ENCODE measurements at regions not wholly inside any gene's neighbourhood (a gene's known extent, or its start where the extent isn't known, plus 50 kb on each side); places are given as distances from the start of the nearest gene placed in this dataset.

- peaks cover 2% of the 10 kb centered on the region for H3K9me3 Mint-ChIP-seq (ENCODE audit: low read depth)
- peaks cover 8% of the 10 kb centered on the region for H3K27me3 Mint-ChIP-seq (ENCODE audit: low read depth)
- peaks cover 15% of the 10 kb centered on the region for H3K4me1 Mint-ChIP-seq (ENCODE audit: low read depth)
- H3K36me3 Mint-ChIP-seq (ENCODE audit: low read depth): no peaks in the 10 kb centered on the region
- H3K4me3 Mint-ChIP-seq (ENCODE audit: unreplicated experiment): no peak overlapping the region
- no peak for DNase-seq (ENCODE audit: low spot score)
- TF ChIP-seq CTCF (IDR thresholded peaks at IDR 0.05): no peak
- H3K27ac Mint-ChIP-seq (ENCODE audit: unreplicated experiment): no peak overlapping the region
These were observed 110.3 kb upstream of the RAB12 start for GRCh38 chr18:8498905-8499304.

GRCh38 chr18:8499810-8500675, 109.2 kb upstream of the RAB12 start:
- Mint-ChIP-seq H3K27ac (ENCODE audit: unreplicated experiment) (no peak overlapping the region), H3K36me3 (ENCODE audit: low read depth) (no peaks in the 10 kb centered on the region), H3K4me3 (ENCODE audit: unreplicated experiment) (no peak overlapping the region), H3K4me1 (ENCODE audit: low read depth) (peaks cover 15% of the 10 kb centered on the region), H3K9me3 (ENCODE audit: low read depth) (peaks cover 2% of the 10 kb centered on the region), H3K27me3 (ENCODE audit: low read depth) (peaks cover 2% of the 10 kb centered on the region)
- TF ChIP-seq CTCF (IDR thresholded peaks at IDR 0.05): no peak
- no peak for DNase-seq (ENCODE audit: low spot score)

DNA sequence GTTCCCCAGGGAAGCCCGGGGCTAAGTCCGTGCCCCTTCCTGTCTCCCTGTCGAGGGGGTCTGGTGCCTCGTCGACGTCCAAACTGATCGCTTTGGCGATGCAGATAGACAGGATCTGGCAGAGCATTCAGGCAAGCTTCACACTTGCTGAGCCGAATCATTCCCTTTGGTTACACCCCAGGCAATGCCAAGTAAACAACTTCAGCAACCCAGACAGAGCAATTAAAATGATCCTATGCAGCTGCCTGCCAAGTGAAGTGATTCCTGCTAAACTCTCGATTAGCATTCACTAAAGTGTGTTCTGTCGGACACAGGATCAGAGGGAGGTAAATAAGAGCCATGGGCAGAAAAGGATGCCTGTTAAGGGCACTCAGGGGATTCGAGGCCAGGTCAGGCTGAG, 108.2 kb upstream of the RAB12 start:
- TF ChIP-seq CTCF (IDR thresholded peaks at IDR 0.05): no peak
- Mint-ChIP-seq H3K27me3 (ENCODE audit: low read depth) (peaks cover 3% of the 10 kb centered on the region), H3K4me1 (ENCODE audit: low read depth) (peaks cover 13% of the 10 kb centered on the region), H3K27ac (ENCODE audit: unreplicated experiment) (no peak overlapping the region), H3K36me3 (ENCODE audit: low read depth) (no peaks in the 10 kb centered on the region), H3K9me3 (ENCODE audit: low read depth) (peaks cover 2% of the 10 kb centered on the region), H3K4me3 (ENCODE audit: unreplicated experiment) (no peak overlapping the region)
- DNase-seq (ENCODE audit: low spot score): no peak

DNA sequence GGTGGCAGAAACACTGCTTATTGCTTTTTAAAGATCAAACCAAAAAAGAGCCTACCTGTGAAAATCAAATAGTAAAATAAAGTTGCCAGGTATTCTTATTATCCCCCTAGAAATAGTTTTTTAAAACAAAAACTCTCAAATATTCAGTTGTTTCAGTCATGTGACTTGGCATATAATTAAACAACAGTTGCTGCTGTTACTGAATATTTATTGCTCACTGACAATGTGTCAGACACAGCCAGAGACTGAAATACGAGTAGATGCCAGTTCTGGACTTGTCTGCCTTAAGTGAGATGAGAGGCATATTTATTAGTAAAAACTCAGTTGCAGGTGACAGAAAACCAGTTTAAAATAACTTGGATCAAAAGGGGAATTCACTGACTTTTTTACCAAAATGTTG, 106.0 kb upstream of the RAB12 start:
- peaks cover 2% of the 10 kb centered on the region for H3K9me3 Mint-ChIP-seq (ENCODE audit: low read depth)
- no peak overlapping the region for H3K27ac Mint-ChIP-seq (ENCODE audit: unreplicated experiment)
- H3K4me3 Mint-ChIP-seq (ENCODE audit: unreplicated experiment): no peak overlapping the region
- DNase-seq (ENCODE audit: low spot score): no peak
- H3K4me1 Mint-ChIP-seq (ENCODE audit: low read depth): peaks cover 6% of the 10 kb centered on the region
- no peaks in the 10 kb centered on the region for H3K36me3 Mint-ChIP-seq (ENCODE audit: low read depth)
- TF ChIP-seq CTCF (IDR thresholded peaks at IDR 0.05): no peak
- peaks cover 4% of the 10 kb centered on the region for H3K27me3 Mint-ChIP-seq (ENCODE audit: low read depth)

- Mint-ChIP-seq H3K4me3 (ENCODE audit: unreplicated experiment) (no peak overlapping the region), H3K9me3 (ENCODE audit: low read depth) (no peaks in the 10 kb centered on the region), H3K36me3 (ENCODE audit: low read depth) (no peaks in the 10 kb centered on the region), H3K27me3 (ENCODE audit: low read depth) (peaks cover 6% of the 10 kb centered on the region), H3K4me1 (ENCODE audit: low read depth) (peaks cover 6% of the 10 kb centered on the region), H3K27ac (ENCODE audit: unreplicated experiment) (no peak overlapping the region)
- TF ChIP-seq CTCF (IDR thresholded peaks at IDR 0.05): no peak
- no peak for DNase-seq (ENCODE audit: low spot score)
These were observed 104.8 kb upstream of the RAB12 start for GRCh38 chr18:8504424-8504823.

All from chondrocyte (in vitro differentiated cells).